Fibroblast of mammary gland (primary cell): ENCODE measurements at regions not wholly inside any gene's neighbourhood (a gene's known extent, or its start where the extent isn't known, plus 50 kb on each side); places are given as distances from the start of the nearest gene placed in this dataset.
"Not testable (repeated sequence)": the region's sequence is repeated elsewhere in the genome, so short reads cannot be mapped to it uniquely, and the experiment has no call there.

ENCODE experiments used
- DNase-seq: peaks from one replicate; pipeline ENCODE4 v3.0.0-alpha.2; 2010; ENCODE audit warnings: low read depth
- H3K4me3 ChIP-seq: 2 replicates; pipeline ENCODE4 v1.5.1; 2011; ENCODE audit warnings: low read depth, mild to moderate bottlenecking, low read length, moderate library complexity; ENCODE audit not compliant: control insufficient read depth
- CTCF ChIP-seq: conservative IDR thresholded peaks from 2 replicates; pipeline ENCODE4 v1.5.1; 2011; ENCODE audit warnings: low read depth, low read length, inconsistent platforms; ENCODE audit not compliant: control insufficient read depth, insufficient read depth

GRCh38 chr12:131628023-131628740 lies 82.7 kb upstream of the SFSWAP start:
- TF ChIP-seq CTCF = no peak
- DNase-seq = no peak
- no peak overlapping the region for H3K4me3 ChIP-seq

GRCh38 chr12:131628766-131629448 lies 82.0 kb upstream of the SFSWAP start:
- no peak for TF ChIP-seq CTCF
- DNase-seq = no peak
- H3K4me3 ChIP-seq = no peak overlapping the region

GRCh38 chr12:131631230-131631629 lies 79.7 kb upstream of the SFSWAP start:
- no peak for TF ChIP-seq CTCF
- DNase-seq = no peak
- H3K4me3 ChIP-seq = no peak overlapping the region

- not testable (repeated sequence) for DNase-seq, H3K4me3 ChIP-seq
These were observed 78.8 kb upstream of the SFSWAP start for GRCh38 chr12:131631889-131632651.

- DNase-seq, H3K4me3 ChIP-seq: not testable (repeated sequence)
These were observed 78.3 kb upstream of the SFSWAP start for GRCh38 chr12:131632652-131633023.

GRCh38 chr12:131633610-131634009 lies 77.3 kb upstream of the SFSWAP start:
- DNase-seq, H3K4me3 ChIP-seq: not testable (repeated sequence)

GRCh38 chr12:131634037-131634436 lies 76.9 kb upstream of the SFSWAP start:
- no peak for DNase-seq
- TF ChIP-seq CTCF = no peak
- H3K4me3 ChIP-seq = no peak overlapping the region

GRCh38 chr12:131635012-131635411 lies 75.9 kb upstream of the SFSWAP start:
- DNase-seq, H3K4me3 ChIP-seq: not testable (repeated sequence)
